PC-9 (cell line): ENCODE measurements at regions not wholly inside any gene's neighbourhood (a gene's known extent, or its start where the extent isn't known, plus 50 kb on each side); places are given as distances from the start of the nearest gene placed in this dataset.

Source experiments
- BruUV-seq: library from RNA; stranded (reverse); fragments of 400-500 nt; replicated peaks from 2 replicates; lab custom pipeline; 2021; lab: Mats Ljungman, UMichigan
- CTCF ChIA-PET: fragments of 300-600 bp; sonication (Branson Sonifier 250); formaldehyde crosslinking; loops from one replicate; lab custom pipeline; 2022; ENCODE audit warnings: antibody characterized with exemption; lab: Charles Lee
- POLR2A ChIA-PET: fragments of 300-600 bp; sonication (Branson Sonifier 250); formaldehyde crosslinking; loops from one replicate; lab custom pipeline; 2022; ENCODE audit warnings: antibody characterized with exemption; ENCODE audit not compliant: unreplicated experiment; lab: Charles Lee
- DNase-seq, 2 experiments: peaks; one replicate each; pipeline versions ENCODE4 v3.0.0 to v3.0.0-alpha.2; 2015 to 2022; ENCODE audit warnings: mixed read lengths in 1 of 2
- H2AFZ ChIP-seq: fragments of 200-600 bp; sonication (generic); 2 replicates; pipeline ENCODE4 v1.8.1; 2017; ENCODE audit warnings: antibody characterized with exemption
- H3F3A ChIP-seq: fragments of 200-600 bp; sonication (generic); 2 replicates; pipeline ENCODE4 v1.8.1; 2017; ENCODE audit warnings: antibody characterized with exemption, mild to moderate bottlenecking, low read depth; ENCODE audit not compliant: insufficient read depth
- H3K27ac ChIP-seq: fragments of 200-600 bp; sonication (generic); 2 replicates; pipeline ENCODE4 v1.6.1; 2016; ENCODE audit warnings: mixed run types
- H3K27me3 ChIP-seq: fragments of 200-600 bp; sonication (generic); 2 replicates; pipeline ENCODE4 v1.6.1; 2016; ENCODE audit warnings: low read depth, mixed run types; ENCODE audit not compliant: insufficient read depth
- H3K36me3 ChIP-seq: fragments of 200-600 bp; sonication (generic); 2 replicates; pipeline ENCODE4 v1.6.1; 2016; ENCODE audit warnings: low read depth, mixed run types
- H3K4me1 ChIP-seq: fragments of 200-600 bp; sonication (generic); replicated peaks from 2 replicates; pipeline ENCODE4 v1.6.1; 2016; ENCODE audit warnings: mixed run types; ENCODE audit not compliant: insufficient read depth
- H3K4me2 ChIP-seq: fragments of 200-600 bp; sonication (generic); 2 replicates; pipeline ENCODE4 v1.6.1; 2017; ENCODE audit warnings: mixed run types
- H3K4me3 ChIP-seq: fragments of 200-600 bp; sonication (generic); 2 replicates; pipeline ENCODE4 v1.6.1; 2016; ENCODE audit warnings: mixed run types
- H3K79me2 ChIP-seq: fragments of 200-600 bp; sonication (generic); 2 replicates; pipeline ENCODE4 v1.6.1; 2017; ENCODE audit warnings: low read depth, mixed run types
- H3K9me2 ChIP-seq: fragments of 200-600 bp; sonication (generic); 2 replicates; pipeline ENCODE4 v1.8.1; 2017; ENCODE audit warnings: mild to moderate bottlenecking; ENCODE audit not compliant: insufficient read depth
- H3K9me3 ChIP-seq: fragments of 200-600 bp; sonication (generic); 2 replicates; pipeline ENCODE4 v1.8.1; 2016; ENCODE audit warnings: low read depth; ENCODE audit not compliant: insufficient read depth
- H4K20me1 ChIP-seq: fragments of 200-600 bp; sonication (generic); 2 replicates; pipeline ENCODE4 v1.8.1; 2017; ENCODE audit not compliant: insufficient read depth
- EZH2 ChIP-seq: fragments of 200-600 bp; sonication (generic); IDR thresholded peaks from 2 replicates; pipeline ENCODE4 v1.8.0; 2017; ENCODE audit warnings: antibody characterized with exemption, low read depth
- intact Hi-C: fragments of 100-400 bp; cut with micrococcal nuclease; formaldehyde crosslinking; loops from one replicate; pipeline ENCODE4 v1.10.0; 2022; ENCODE audit not compliant: unreplicated experiment
- TF ChIP-seq, protein P1 (sequence below): fragments of 200-600 bp; sonication (generic); conservative IDR thresholded peaks from 2 replicates; pipeline ENCODE4 v1.6.1; 2017; ENCODE audit warnings: mixed run types, antibody characterized with exemption, mild to moderate bottlenecking, moderate library complexity

DNA sequence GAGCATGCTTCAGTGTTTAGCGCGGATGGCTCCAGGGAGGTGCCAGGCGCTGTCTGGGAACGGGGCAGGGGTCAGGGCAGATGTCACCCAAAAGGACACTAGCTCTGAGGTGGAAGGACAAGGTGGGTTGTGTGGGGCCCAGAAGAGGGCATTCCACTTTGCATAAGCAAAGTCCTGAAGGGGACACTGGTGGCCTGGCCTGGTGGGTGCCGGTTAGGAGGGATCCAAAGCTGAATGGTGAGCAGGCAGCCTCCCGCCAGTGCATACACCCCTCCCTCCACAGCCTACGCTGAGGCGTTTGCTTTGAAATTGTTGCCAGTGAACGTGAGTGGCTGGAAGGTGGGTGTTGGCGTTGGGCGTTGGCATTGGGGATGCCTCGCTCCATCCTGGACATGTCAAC is 192.1 kb downstream of the BMP7 start:
- no peak overlapping the region for H2AFZ ChIP-seq
- peaks cover 20% of the 10 kb centered on the region for H3F3A ChIP-seq
- peaks cover 34% of the 10 kb centered on the region for H3K4me1 ChIP-seq
- ChIA-PET POLR2A (no interaction called here), CTCF (no interaction called here)
- no peaks in the 10 kb centered on the region for H3K79me2 ChIP-seq
- no TSS peak for BruUV-seq
- H3K36me3 ChIP-seq, result no peaks in the 10 kb centered on the region
- TF ChIP-seq, protein P1, sequence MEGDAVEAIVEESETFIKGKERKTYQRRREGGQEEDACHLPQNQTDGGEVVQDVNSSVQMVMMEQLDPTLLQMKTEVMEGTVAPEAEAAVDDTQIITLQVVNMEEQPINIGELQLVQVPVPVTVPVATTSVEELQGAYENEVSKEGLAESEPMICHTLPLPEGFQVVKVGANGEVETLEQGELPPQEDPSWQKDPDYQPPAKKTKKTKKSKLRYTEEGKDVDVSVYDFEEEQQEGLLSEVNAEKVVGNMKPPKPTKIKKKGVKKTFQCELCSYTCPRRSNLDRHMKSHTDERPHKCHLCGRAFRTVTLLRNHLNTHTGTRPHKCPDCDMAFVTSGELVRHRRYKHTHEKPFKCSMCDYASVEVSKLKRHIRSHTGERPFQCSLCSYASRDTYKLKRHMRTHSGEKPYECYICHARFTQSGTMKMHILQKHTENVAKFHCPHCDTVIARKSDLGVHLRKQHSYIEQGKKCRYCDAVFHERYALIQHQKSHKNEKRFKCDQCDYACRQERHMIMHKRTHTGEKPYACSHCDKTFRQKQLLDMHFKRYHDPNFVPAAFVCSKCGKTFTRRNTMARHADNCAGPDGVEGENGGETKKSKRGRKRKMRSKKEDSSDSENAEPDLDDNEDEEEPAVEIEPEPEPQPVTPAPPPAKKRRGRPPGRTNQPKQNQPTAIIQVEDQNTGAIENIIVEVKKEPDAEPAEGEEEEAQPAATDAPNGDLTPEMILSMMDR, result no peak
- no peak for TF ChIP-seq EZH2
- peaks cover 13% of the 10 kb centered on the region; the same call in 1 of the 2 replicates for H3K9me3 ChIP-seq
- H3K9me2 ChIP-seq, result no peaks in the 10 kb centered on the region
- no peak overlapping the region for H3K27ac ChIP-seq
- no peak for DNase-seq
- intact Hi-C loops, result no loop called here
- no peak overlapping the region for H3K4me2 ChIP-seq
- H4K20me1 ChIP-seq, result no peaks in the 10 kb centered on the region
- H3K27me3 ChIP-seq, result no peaks in the 10 kb centered on the region
- H3K4me3 ChIP-seq, result no peak overlapping the region

DNA sequence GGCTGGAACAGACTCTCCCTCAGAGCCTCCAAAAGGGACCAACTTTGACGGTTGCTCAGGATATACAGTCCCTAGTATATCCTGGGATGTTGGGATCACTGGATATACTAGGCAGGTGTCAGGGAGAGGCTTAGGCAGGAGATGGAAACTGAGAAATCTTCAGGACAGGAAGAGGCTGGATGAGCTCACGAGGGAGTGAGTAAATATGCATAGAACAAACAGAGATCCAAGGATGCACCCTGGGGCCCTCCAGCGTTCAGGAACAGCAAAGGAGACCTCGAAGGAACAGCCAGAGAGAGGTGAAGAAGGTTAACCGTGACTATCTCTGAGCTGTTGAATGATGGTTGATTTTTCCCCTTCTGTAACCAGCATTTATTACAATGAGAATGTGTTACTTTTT is 191.3 kb downstream of the BMP7 start:
- H3K9me3 ChIP-seq, result peaks cover 18% of the 10 kb centered on the region; the same call in 1 of the 2 replicates
- no peaks in the 10 kb centered on the region for H3K79me2 ChIP-seq
- no peak for DNase-seq
- H3K4me1 ChIP-seq, result peaks cover 34% of the 10 kb centered on the region
- no peak overlapping the region for H3K4me3 ChIP-seq
- H3K27ac ChIP-seq, result peak overlapping the region; percentile 70; the same call in 1 of the 2 replicates
- no peaks in the 10 kb centered on the region for H3K27me3 ChIP-seq
- TF ChIP-seq, protein P1, result no peak
- no peak for TF ChIP-seq EZH2
- no peak overlapping the region for H2AFZ ChIP-seq
- intact Hi-C loops, result no loop called here
- no peaks in the 10 kb centered on the region for H3K36me3 ChIP-seq
- BruUV-seq, result no TSS peak
- no peaks in the 10 kb centered on the region for H4K20me1 ChIP-seq
- no peaks in the 10 kb centered on the region for H3K9me2 ChIP-seq
- ChIA-PET CTCF (no interaction called here), POLR2A (no interaction called here)
- peaks cover 20% of the 10 kb centered on the region for H3F3A ChIP-seq
- H3K4me2 ChIP-seq, result no peak overlapping the region

DNA sequence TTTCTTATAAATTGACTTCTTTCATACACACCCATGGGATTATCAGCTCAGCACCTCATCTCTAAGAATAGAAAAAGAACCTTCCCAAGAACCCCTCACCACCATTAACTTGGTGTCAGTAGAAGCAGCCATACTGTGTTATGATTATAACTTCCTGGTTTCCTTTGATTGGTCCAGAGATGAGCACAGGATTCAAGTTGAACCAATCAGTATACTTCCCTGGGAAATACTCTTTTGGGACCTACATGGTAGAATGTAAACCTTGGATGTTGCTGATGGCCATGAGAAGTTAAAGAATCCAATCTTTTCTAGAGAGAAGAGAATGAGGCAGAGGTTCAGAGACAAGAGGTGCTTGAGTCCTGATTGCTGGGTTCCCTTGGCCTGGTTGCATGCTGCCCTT is 190.8 kb downstream of the BMP7 start:
- Histone ChIP-seq H3K27ac (peak overlapping the region; percentile 70), H3K9me2 (no peaks in the 10 kb centered on the region), H3K4me1 (peaks cover 33% of the 10 kb centered on the region), H3F3A (peaks cover 24% of the 10 kb centered on the region), H2AFZ (no peak overlapping the region), H3K4me3 (no peak overlapping the region), H4K20me1 (no peaks in the 10 kb centered on the region), H3K36me3 (no peaks in the 10 kb centered on the region), H3K79me2 (no peaks in the 10 kb centered on the region), H3K4me2 (peak overlapping the region; percentile 65), H3K9me3 (peaks cover 18% of the 10 kb centered on the region; the same call in 1 of the 2 replicates), H3K27me3 (no peaks in the 10 kb centered on the region)
- ChIA-PET POLR2A (no interaction called here), CTCF (no interaction called here)
- BruUV-seq, result no TSS peak
- intact Hi-C loops, result no loop called here
- TF ChIP-seq EZH2, result no peak
- TF ChIP-seq, protein P1, result no peak
- no peak for DNase-seq
